Aorta (tissue), 5 donors: ENCODE measurements at regions not wholly inside any gene's neighbourhood (a gene's known extent, or its start where the extent isn't known, plus 50 kb on each side); places are given as distances from the start of the nearest gene placed in this dataset.

ENCODE experiments used
- ATAC-seq: fragments of 200-7000 bp; cut with Tn5 transposase; one replicate; pipeline ENCODE4 v1.9.1; 2022; ENCODE audit warnings: moderate library complexity; ENCODE audit not compliant: low FRiP score
- DNase-seq, 2 donors: peaks; one replicate each; pipeline ENCODE4 v3.0.0-alpha.2; 2020
- H3K27ac ChIP-seq, 2 donors: one replicate each; pipeline ENCODE4 v1.5.1; 2013; ENCODE audit warnings: low read length in 2 of 2, mild to moderate bottlenecking in 2 of 2, moderate library complexity in 2 of 2, control low read depth in 1 of 2, inconsistent platforms in 1 of 2, low read depth in 1 of 2
- H3K27me3 ChIP-seq, 2 donors: one replicate each; pipeline ENCODE4 v1.6.1; 2013; ENCODE audit warnings: control low read depth in 1 of 2, low read length in 1 of 2, mild to moderate bottlenecking in 1 of 2, moderate library complexity in 1 of 2; ENCODE audit not compliant: insufficient read depth in 2 of 2, control insufficient read depth in 1 of 2
- H3K36me3 ChIP-seq, 2 donors: one replicate each; pipeline ENCODE4 v1.6.1; 2013; ENCODE audit warnings: control low read depth in 1 of 2, low read length in 1 of 2, mild to moderate bottlenecking in 1 of 2; ENCODE audit not compliant: insufficient read depth in 2 of 2, control insufficient read depth in 1 of 2
- H3K4me1 ChIP-seq, 2 donors: one replicate each; pipeline ENCODE4 v1.6.1; 2013; ENCODE audit warnings: low read length in 2 of 2, control low read depth in 1 of 2, mild to moderate bottlenecking in 1 of 2, moderate library complexity in 1 of 2; ENCODE audit not compliant: insufficient read depth in 2 of 2, control insufficient read depth in 1 of 2
- H3K4me3 ChIP-seq, 2 donors: one replicate each; pipeline ENCODE4 v1.5.1; 2013; ENCODE audit warnings: low read length in 2 of 2, control low read depth in 1 of 2, mild to moderate bottlenecking in 1 of 2
- H3K9me3 ChIP-seq: one replicate; pipeline ENCODE4 v1.6.1; 2013; ENCODE audit warnings: mild to moderate bottlenecking, low read length; ENCODE audit not compliant: control insufficient read depth
- WGBS, 2 donors: extraction: QIAGEN DNeasy Blood & Tissue Kit; methylation state at CpG; one replicate each; pipeline ENCODE4 v1.1.7; 2013; 5-methylcytosine and 5-hydroxymethylcytosine counted together
- intact Hi-C, 2 donors: fragments of 100-400 bp; cut with DNase I; formaldehyde crosslinking; loops; one replicate each; pipeline versions ENCODE4 v1.14.2 to v1.15.0; 2022
- donor health status: healthy with polysubstance abuse.
- donor health status: Bipolar disorder and iron deficiency.
- donor health status: DM: no; HTN: no; CAD: no.
- donor health status: DM: no; HTN: no; CAD: no.
- donor health status: DM: yes; HTN: yes; CAD: no.

DNA sequence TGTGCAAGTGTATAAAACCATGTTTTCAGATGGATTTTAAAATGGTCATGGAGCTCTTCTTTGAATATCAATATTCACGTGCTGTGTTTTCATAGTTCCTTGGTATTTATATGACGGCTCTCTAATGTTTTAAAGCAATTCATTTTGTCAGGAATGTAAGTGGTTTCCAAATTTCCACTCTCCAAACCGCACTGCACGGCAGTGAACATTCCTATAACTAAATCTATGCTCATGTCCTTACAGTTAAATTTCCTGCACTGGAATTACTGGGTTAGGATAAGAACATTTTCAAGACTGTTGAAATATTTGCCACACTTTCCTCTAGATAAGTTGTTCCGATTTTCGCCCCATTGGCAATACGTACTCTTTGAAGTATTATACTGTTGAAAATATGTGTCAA lies 398.9 kb downstream of the PMP22 start:
- Histone ChIP-seq H3K27me3 (no peaks in the 10 kb centered on the region), H3K27ac (no peak overlapping the region), H3K9me3 (peaks cover 2% of the 10 kb centered on the region), H3K4me1 (no peaks in the 10 kb centered on the region), H3K4me3 (no peak overlapping the region), H3K36me3 (no peaks in the 10 kb centered on the region)
- intact Hi-C loops, result loop anchor here in 1 of 2 donors (10.0 kb wide), 1 partner anchor 61 kb away; no protein-coding TSS in a partner anchor
- WGBS, 2 donors, result 6 to 35% methylated on average over 7 of the region's 7 CpGs
- DNase-seq (no peak), ATAC-seq (no peak)

DNA sequence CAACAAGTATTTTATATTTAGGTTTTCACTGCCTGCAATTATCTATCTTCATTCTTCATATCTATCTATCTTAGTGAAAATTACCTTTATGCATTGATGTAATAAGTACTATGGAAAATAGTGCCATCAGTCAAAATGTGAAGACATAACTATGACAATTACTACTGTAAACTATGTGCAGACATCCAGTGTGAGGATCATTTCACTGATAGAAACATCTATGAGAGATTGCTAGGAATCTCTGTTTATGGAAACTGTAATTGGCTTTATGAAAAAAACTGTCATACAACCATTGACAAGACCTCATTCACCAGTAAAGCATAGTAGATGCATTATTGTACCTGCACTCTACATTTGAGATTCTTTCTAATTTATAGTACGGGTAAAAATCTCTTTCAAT lies 401.0 kb downstream of the PMP22 start:
- H3K4me3 ChIP-seq, result no peak overlapping the region
- ATAC-seq, result no peak
- H3K4me1 ChIP-seq, result no peaks in the 10 kb centered on the region
- no peaks in the 10 kb centered on the region for H3K27me3 ChIP-seq
- no peak overlapping the region for H3K27ac ChIP-seq
- intact Hi-C loops, result loop anchor here in 1 of 2 donors (10.0 kb wide), 1 partner anchor 59 kb away; no protein-coding TSS in a partner anchor
- DNase-seq, result no peak
- peaks cover 2% of the 10 kb centered on the region for H3K9me3 ChIP-seq
- no peaks in the 10 kb centered on the region for H3K36me3 ChIP-seq
- 0% methylated on average over 1 of the region's 1 CpG for WGBS, 2 donors

DNA sequence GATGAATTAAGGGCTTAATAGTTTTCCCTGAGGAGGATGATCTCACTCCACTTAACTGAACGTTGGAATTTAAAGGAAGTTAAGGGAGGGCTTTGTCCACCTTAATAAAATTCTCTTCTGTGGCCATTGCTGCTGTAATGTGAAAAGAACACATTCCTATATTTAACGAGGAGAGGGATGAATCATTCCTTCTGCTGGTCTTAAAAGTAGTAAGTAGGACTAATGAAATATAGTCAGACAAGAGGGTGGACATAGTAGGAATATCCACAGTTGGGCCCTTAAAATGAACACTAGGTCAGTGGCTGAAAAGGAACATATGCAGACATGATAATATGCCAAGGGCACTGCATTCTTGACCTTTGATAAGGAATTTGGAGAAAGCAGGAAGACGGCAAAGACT lies 405.6 kb downstream of the PMP22 start:
- no peaks in the 10 kb centered on the region for H3K36me3 ChIP-seq
- no peak for ATAC-seq
- WGBS, 2 donors, result 11 to 20% methylated on average over 3 of the region's 3 CpGs
- H3K9me3 ChIP-seq, result peaks cover 2% of the 10 kb centered on the region
- intact Hi-C loops, result no loop called here
- no peak for DNase-seq
- H3K27ac ChIP-seq, result no peak overlapping the region
- no peak overlapping the region for H3K4me3 ChIP-seq
- no peaks in the 10 kb centered on the region for H3K27me3 ChIP-seq
- H3K4me1 ChIP-seq, result no peaks in the 10 kb centered on the region

DNA sequence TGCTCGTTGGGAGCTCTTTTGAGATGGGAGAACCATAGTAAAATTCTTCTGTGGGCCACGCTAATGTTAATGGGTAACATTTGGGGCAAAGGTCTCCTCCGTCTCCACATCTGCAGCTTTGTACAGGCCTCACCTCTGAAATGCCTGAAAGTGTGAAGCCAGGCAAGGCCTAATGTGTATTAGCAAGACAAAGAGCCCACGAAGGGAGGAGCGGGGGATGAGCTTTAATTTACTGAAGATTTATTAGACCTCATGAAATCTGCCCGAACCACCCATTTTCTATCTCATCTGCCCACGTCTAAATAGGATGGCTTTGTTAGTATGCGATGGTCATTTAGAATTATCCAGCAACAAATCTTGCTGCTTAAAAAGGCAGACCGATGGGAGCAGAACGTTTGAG lies 408.9 kb downstream of the PMP22 start:
- WGBS, 2 donors, result 54 to 62% methylated on average over 10 of the region's 10 CpGs
- H3K27me3 ChIP-seq, result no peaks in the 10 kb centered on the region
- no peak overlapping the region for H3K27ac ChIP-seq
- no peaks in the 10 kb centered on the region for H3K9me3 ChIP-seq
- DNase-seq (no peak), ATAC-seq (no peak)
- H3K4me3 ChIP-seq, result no peak overlapping the region
- no peaks in the 10 kb centered on the region for H3K4me1 ChIP-seq
- intact Hi-C loops, result no loop called here
- no peaks in the 10 kb centered on the region for H3K36me3 ChIP-seq

DNA sequence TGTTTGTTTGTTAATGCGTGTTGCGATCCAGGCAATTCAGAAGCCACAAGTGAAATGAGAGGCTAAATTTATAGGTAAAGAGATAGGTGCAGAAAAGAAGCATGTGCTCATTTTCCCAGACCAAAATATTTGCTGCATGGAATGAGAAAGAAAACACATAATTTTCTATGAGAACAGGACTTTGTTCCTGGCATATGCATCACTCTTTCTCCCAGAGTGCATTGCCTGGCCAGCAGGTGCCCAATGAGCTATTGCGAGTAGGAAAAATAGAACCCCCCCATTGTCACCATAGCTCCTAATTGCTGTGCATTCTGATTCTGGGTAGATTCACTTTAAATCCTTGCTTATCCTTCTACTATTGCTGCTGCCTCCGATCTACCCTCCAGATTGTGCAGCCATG lies 410.4 kb downstream of the PMP22 start:
- no peak for ATAC-seq
- 88 to 93% methylated on average over 4 of the region's 4 CpGs for WGBS, 2 donors
- DNase-seq, result no peak

DNA sequence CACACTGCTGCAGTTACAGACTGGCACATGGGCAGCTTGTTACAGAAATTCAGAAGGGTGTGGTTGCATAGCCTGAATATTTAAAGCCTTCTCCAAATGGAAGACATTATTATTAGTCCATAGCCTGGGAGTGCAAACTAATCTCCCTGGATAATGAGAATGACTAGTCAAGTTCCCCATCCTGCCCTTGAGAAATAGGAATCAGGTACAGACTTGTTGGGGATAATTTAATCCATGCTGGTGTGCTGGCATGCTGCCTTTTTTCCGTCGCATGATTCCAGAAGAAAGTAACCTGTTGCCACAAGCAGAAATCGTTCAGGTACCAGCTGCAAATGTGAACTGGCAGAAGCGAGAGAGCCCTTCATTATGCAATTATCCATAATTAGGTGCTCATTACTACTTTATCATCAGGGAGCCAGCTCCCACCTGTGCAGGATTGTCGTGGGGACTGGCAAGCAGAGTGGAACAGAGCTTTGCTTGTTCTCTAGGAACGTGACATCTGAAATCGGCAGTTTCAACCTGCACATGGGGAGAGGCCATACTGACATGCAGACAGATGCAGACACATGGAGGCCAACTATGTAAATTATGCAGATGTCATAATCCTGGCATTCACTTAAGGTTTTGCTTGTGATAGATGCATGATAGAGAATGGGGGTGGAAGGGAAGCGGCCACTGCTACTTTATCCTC lies 419.4 kb downstream of the PMP22 start:
- no peak for ATAC-seq
- Histone ChIP-seq H3K36me3 (no peaks in the 10 kb centered on the region), H3K27me3 (no peaks in the 10 kb centered on the region), H3K4me3 (no peak overlapping the region), H3K4me1 (no peaks in the 10 kb centered on the region), H3K9me3 (peaks cover 2% of the 10 kb centered on the region), H3K27ac (no peak overlapping the region)
- WGBS, 2 donors, result 54 to 59% methylated on average over 8 of the region's 8 CpGs
- intact Hi-C loops, result no loop called here
- DNase-seq, result no peak

More for the DNA sequence above, 410.4 kb downstream of the PMP22 start:
- Histone ChIP-seq H3K27ac (no peak overlapping the region), H3K4me3 (no peak overlapping the region), H3K36me3 (no peaks in the 10 kb centered on the region), H3K4me1 (no peaks in the 10 kb centered on the region), H3K27me3 (no peaks in the 10 kb centered on the region), H3K9me3 (peaks cover 1% of the 10 kb centered on the region)
- intact Hi-C loops, result no loop called here

DNA sequence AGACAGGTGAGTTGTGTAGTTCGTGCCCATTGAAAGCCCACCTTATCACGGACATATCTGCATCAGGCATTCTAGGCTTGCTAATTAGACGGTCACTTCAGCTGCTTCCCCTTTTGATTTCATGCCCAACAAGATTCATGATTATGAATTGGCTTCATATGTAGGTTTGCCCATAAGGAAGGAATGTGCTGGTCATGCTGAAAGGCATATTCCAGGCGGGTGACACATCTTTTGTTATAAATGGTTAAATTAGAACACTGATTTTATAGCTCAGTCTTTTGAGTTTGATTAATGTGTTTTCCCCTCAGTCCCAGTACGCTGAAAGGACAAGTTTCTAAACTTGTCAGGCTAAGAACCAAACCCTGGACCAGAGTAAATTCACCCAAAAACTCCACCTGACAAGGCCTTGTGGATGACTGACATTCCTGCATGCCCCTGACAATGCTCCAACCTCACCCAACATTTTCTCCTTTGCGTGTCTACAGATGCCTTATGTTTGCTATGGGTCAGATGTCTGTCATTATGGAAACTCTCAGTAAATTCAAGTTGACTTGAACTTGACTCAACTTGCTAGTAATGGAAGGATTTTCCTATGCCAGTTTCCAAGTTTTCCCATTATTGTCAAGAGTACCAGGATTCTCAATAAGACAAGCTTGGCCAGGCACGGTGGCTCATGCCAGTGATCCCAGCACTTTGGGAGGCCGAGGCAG lies 421.9 kb downstream of the PMP22 start:
- no peak overlapping the region for H3K4me3 ChIP-seq
- H3K9me3 ChIP-seq, result peaks cover 1% of the 10 kb centered on the region
- intact Hi-C loops, result no loop called here
- H3K36me3 ChIP-seq, result no peaks in the 10 kb centered on the region
- 65 to 66% methylated on average over 8 of the region's 8 CpGs for WGBS, 2 donors
- H3K27ac ChIP-seq, result no peak overlapping the region
- H3K27me3 ChIP-seq, result no peaks in the 10 kb centered on the region
- no peaks in the 10 kb centered on the region for H3K4me1 ChIP-seq
- DNase-seq (no peak), ATAC-seq (no peak)

DNA sequence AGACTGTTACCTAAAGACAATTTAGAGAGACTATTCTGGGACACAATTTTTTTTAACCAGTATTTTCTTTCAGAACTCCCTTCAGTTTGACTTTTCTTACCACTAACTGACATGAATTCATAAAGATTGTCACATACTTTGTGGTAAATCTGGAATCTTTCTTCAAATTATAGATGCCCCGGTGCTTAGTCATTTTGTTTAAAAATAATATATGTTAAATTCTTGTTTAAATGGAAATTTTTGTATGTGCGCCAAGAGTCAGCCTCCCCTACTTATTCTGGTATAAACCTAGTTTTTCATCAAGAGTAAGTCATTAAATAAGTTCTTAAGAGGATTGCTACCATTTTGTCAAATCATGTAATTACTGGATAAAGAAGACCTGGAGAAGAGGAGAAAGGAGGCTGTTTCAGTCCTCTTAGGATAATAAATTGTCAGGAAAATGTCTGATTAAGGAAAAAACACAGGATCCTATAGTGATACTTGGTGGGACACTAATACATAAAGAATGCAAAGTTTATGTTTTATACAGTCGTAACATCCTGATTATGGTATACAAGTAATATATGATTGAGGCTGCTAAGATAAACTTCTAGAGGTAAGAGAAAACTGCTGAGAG lies 424.4 kb downstream of the PMP22 start:
- DNase-seq (no peak), ATAC-seq (no peak)
- Histone ChIP-seq H3K4me3 (no peak overlapping the region), H3K4me1 (no peaks in the 10 kb centered on the region), H3K9me3 (peaks cover 5% of the 10 kb centered on the region), H3K27me3 (peaks cover 0 to 2% of the 10 kb centered on the region in 2 donors), H3K27ac (no peak overlapping the region), H3K36me3 (no peaks in the 10 kb centered on the region)
- WGBS, 2 donors, result 23 to 31% methylated on average over 3 of the region's 3 CpGs
- intact Hi-C loops, result no loop called here
